AG09319 (cell line): ENCODE measurements at regions not wholly inside any gene's neighbourhood (a gene's known extent, or its start where the extent isn't known, plus 50 kb on each side); places are given as distances from the start of the nearest gene placed in this dataset.
"Not testable (repeated sequence)": the region's sequence is repeated elsewhere in the genome, so short reads cannot be mapped to it uniquely, and the experiment has no call there.

Experiments used
- DNase-seq: peaks from one replicate; pipeline ENCODE4 v3.0.0-alpha.2; 2010; ENCODE audit warnings: low read depth; ENCODE audit errors: extremely low read depth
- TF ChIP-seq, protein P1 (sequence below): IDR thresholded peaks from 2 replicates; pipeline ENCODE4 v1.5.1; 2011; ENCODE audit warnings: low read depth, mild to moderate bottlenecking, inconsistent platforms, low read length, moderate library complexity

DNA sequence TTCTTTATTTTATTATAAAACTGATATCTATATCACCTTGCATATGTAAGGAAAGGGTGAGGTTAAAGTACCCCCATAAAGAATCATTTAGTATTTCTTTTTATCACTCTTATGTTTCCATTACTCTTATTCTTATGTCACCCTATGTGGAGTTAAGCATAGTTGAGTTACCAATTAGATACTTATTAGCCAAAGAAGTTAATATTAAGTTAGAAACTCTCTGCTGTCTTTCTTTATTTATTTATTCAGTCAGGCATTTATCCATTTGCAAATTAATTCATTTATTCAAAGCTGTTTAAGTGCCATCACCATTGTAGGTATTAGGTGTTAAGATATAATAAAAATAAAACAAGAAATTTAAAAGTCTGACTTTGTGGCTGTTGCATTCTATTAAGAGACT, 1279.1 kb upstream of the CITED2 start:
- DNase-seq = no peak
- TF ChIP-seq, protein P1, sequence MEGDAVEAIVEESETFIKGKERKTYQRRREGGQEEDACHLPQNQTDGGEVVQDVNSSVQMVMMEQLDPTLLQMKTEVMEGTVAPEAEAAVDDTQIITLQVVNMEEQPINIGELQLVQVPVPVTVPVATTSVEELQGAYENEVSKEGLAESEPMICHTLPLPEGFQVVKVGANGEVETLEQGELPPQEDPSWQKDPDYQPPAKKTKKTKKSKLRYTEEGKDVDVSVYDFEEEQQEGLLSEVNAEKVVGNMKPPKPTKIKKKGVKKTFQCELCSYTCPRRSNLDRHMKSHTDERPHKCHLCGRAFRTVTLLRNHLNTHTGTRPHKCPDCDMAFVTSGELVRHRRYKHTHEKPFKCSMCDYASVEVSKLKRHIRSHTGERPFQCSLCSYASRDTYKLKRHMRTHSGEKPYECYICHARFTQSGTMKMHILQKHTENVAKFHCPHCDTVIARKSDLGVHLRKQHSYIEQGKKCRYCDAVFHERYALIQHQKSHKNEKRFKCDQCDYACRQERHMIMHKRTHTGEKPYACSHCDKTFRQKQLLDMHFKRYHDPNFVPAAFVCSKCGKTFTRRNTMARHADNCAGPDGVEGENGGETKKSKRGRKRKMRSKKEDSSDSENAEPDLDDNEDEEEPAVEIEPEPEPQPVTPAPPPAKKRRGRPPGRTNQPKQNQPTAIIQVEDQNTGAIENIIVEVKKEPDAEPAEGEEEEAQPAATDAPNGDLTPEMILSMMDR = no peak

- not testable (repeated sequence) for DNase-seq
These were observed 1275.1 kb upstream of the CITED2 start for GRCh38 chr6:140649502-140649901.

- not testable (repeated sequence) for DNase-seq
These were observed 1272.9 kb upstream of the CITED2 start for GRCh38 chr6:140647322-140647721.

GRCh38 chr6:140644017-140644416, 1269.6 kb upstream of the CITED2 start:
- no peak for DNase-seq
- TF ChIP-seq, protein P1 = no peak

DNA sequence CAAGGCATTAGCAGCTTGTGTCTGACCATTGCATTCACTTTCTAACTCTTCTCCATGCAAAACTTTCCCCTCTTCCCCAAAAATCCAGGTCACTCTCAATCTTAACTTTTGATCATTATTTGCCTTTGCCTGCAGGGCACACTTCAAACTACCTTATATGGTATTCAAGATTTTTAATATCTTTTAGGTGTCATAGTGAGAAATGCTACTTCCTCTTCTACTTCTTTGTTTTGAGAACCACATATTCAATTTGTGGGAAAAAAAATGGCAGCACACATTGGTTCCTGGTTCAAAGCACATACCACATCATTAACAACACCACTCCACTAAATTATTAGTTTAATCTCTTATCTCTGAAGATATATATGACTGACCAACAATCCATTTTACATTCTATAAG, 1267.0 kb upstream of the CITED2 start:
- TF ChIP-seq, protein P1 = no peak
- no peak for DNase-seq

- DNase-seq = no peak
- TF ChIP-seq, protein P1 = no peak
These were observed 1262.5 kb upstream of the CITED2 start for GRCh38 chr6:140636908-140637402.

DNA sequence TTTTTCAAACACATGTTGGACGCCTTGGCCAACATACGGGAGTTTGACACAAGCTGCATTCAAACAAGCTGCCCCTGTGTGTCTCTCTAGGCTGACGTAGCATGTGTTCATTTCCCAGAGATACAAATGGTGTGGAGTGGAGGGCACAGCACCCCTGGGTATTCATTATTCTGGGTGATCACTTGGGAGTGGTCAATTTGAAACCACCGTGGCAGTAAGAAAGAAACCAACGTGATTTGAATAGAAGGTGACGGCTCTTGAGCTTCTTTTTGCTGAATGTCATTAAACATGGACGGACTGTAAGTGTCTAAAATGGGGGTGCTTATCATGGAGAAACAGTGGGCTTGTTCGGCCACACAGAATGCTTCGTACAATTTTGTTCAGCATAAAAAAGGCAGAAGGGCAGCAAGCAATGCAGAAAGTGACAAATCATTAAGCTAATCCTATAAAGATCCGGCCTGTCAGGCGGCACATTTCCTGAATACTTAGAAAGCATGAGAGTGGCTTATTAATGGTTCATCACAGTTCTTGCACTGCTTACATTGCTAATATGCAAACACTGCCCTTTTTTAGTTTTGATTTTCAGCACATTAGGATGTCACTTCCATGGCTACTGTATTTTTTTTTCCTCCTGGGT, 1261.9 kb upstream of the CITED2 start:
- DNase-seq = no peak
- TF ChIP-seq, protein P1 = no peak

DNA sequence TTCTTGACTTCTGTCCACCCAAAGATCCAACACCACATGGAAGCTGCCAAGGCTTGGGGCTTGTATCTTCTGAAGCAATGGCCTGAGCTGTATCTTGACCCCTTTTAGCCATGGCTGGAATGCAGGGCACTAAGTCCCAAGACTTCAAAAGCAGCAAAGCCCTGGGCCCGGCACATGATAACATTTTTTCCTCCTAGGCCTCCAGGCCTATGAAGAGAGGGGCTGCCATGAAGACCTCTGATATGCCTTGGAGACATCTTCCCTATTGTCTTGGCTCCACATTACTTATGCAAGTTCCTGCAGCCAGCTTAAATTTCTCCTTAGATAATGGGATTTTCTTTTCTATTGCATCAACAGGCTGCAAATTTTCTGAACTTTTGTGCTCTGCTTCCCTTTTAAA, 1252.6 kb upstream of the CITED2 start:
- no peak for DNase-seq
- TF ChIP-seq, protein P1 = no peak
